Fibroblast of mammary gland (primary cell): ENCODE measurements at regions not wholly inside any gene's neighbourhood (a gene's known extent, or its start where the extent isn't known, plus 50 kb on each side); places are given as distances from the start of the nearest gene placed in this dataset.

ENCODE experiments used
- DNase-seq: peaks from one replicate; pipeline ENCODE4 v3.0.0-alpha.2; 2010; ENCODE audit warnings: low read depth
- H3K4me3 ChIP-seq: 2 replicates; pipeline ENCODE4 v1.5.1; 2011; ENCODE audit warnings: low read depth, mild to moderate bottlenecking, low read length, moderate library complexity; ENCODE audit not compliant: control insufficient read depth
- CTCF ChIP-seq: conservative IDR thresholded peaks from 2 replicates; pipeline ENCODE4 v1.5.1; 2011; ENCODE audit warnings: low read depth, low read length, inconsistent platforms; ENCODE audit not compliant: control insufficient read depth, insufficient read depth

GRCh38 chr13:39951301-39951700, 295.8 kb downstream of the COG6 start:
- no peak for DNase-seq
- TF ChIP-seq CTCF = no peak

GRCh38 chr13:39952249-39953233, 297.1 kb downstream of the COG6 start:
- DNase-seq = peak; percentile 63
- no peak for TF ChIP-seq CTCF
- no peak overlapping the region for H3K4me3 ChIP-seq

More at GRCh38 chr13:39951301-39951700, 295.8 kb downstream of the COG6 start:
- H3K4me3 ChIP-seq = no peak overlapping the region

- no peak overlapping the region for H3K4me3 ChIP-seq
- TF ChIP-seq CTCF = no peak
- no peak for DNase-seq
These were observed 299.0 kb downstream of the COG6 start for GRCh38 chr13:39954476-39954875.

- H3K4me3 ChIP-seq = no peak overlapping the region
- DNase-seq = no peak
- TF ChIP-seq CTCF = no peak
These were observed 300.1 kb downstream of the COG6 start for GRCh38 chr13:39955560-39955959.

GRCh38 chr13:39956036-39956435, 300.6 kb downstream of the COG6 start:
- TF ChIP-seq CTCF = no peak
- H3K4me3 ChIP-seq = no peak overlapping the region
- DNase-seq = no peak

- no peak for TF ChIP-seq CTCF
- H3K4me3 ChIP-seq = no peak overlapping the region
- no peak for DNase-seq
These were observed 302.6 kb downstream of the COG6 start for GRCh38 chr13:39957868-39958677.
